ENCODE measurements at regions not wholly inside any gene's neighbourhood (a gene's known extent, or its start where the extent isn't known, plus 50 kb on each side); places are given as distances from the start of the nearest gene placed in this dataset.
A peak's percentile ranks its signal among the peaks of the same experiment; 100 is the strongest.

GRCh38 chr4:156185514-156186055, 231.9 kb upstream of the CTSO start:
- DNase-seq (ENCODE audit: low spot score), result no peak

- DNase-seq (ENCODE audit: low spot score), result no peak
Measured at GRCh38 chr4:156182269-156182668, 228.6 kb upstream of the CTSO start.

- no peak for DNase-seq (ENCODE audit: low spot score)
Measured at GRCh38 chr4:156177941-156178340, 224.3 kb upstream of the CTSO start.

- no peak for DNase-seq (ENCODE audit: low spot score)
Measured at GRCh38 chr4:156176896-156177295, 223.2 kb upstream of the CTSO start.

- DNase-seq (ENCODE audit: low spot score), result no peak
Measured at GRCh38 chr4:156173937-156174336, 220.3 kb upstream of the CTSO start.

GRCh38 chr4:156173486-156173885, 219.8 kb upstream of the CTSO start:
- no peak for DNase-seq (ENCODE audit: low spot score)

- no peak for DNase-seq (ENCODE audit: low spot score)
Measured at GRCh38 chr4:156169861-156170260, 216.2 kb upstream of the CTSO start.

- DNase-seq (ENCODE audit: low spot score), result peak; percentile 65
Measured at GRCh38 chr4:156169011-156169410, 215.3 kb upstream of the CTSO start.

GRCh38 chr4:156168288-156168687, 214.6 kb upstream of the CTSO start:
- DNase-seq (ENCODE audit: low spot score), result no peak

GRCh38 chr4:156158747-156159146, 205.1 kb upstream of the CTSO start:
- no peak for DNase-seq (ENCODE audit: low spot score)

- no peak for DNase-seq (ENCODE audit: low spot score)
Measured at GRCh38 chr4:156154978-156155377, 201.3 kb upstream of the CTSO start.

GRCh38 chr4:156146571-156146970, 192.9 kb upstream of the CTSO start:
- peak; percentile 15 for DNase-seq (ENCODE audit: low spot score)

GRCh38 chr4:156144961-156145360, 191.3 kb upstream of the CTSO start:
- DNase-seq (ENCODE audit: low spot score), result no peak

- no peak for DNase-seq (ENCODE audit: low spot score)
Measured at GRCh38 chr4:156138781-156139280, 185.2 kb upstream of the CTSO start.

- no peak for DNase-seq (ENCODE audit: low spot score)
Measured at GRCh38 chr4:156137679-156138473, 184.2 kb upstream of the CTSO start.

GRCh38 chr4:156132196-156132595, 178.5 kb upstream of the CTSO start:
- no peak for DNase-seq (ENCODE audit: low spot score)

- no peak for DNase-seq (ENCODE audit: low spot score)
Measured at GRCh38 chr4:156128616-156129015, 174.9 kb upstream of the CTSO start.

- no peak for DNase-seq (ENCODE audit: low spot score)
Measured at GRCh38 chr4:156118507-156119220, 165.0 kb upstream of the CTSO start.

GRCh38 chr4:156117743-156118142, 164.1 kb upstream of the CTSO start:
- DNase-seq (ENCODE audit: low spot score), result no peak

- DNase-seq (ENCODE audit: low spot score), result no peak
Measured at GRCh38 chr4:156116991-156117390, 163.3 kb upstream of the CTSO start.

GRCh38 chr4:156113138-156113765, 159.6 kb upstream of the CTSO start:
- peak; percentile 19 for DNase-seq (ENCODE audit: low spot score)

GRCh38 chr4:156111686-156112085, 158.0 kb upstream of the CTSO start:
- no peak for DNase-seq (ENCODE audit: low spot score)
